Stimulated activated naive CD8-positive, alpha-beta T cell treated with anti-CD3 and anti-CD28 coated beads, Interleukin-15, amount 100 ng/mL, for 72 hours (primary cell): ENCODE measurements at regions not wholly inside any gene's neighbourhood (a gene's known extent, or its start where the extent isn't known, plus 50 kb on each side); places are given as distances from the start of the nearest gene placed in this dataset.

ENCODE experiments used
- ATAC-seq: fragments of 150-1000 bp; cut with Tn5 transposase; 2 replicates; pipeline ENCODE4 v1.10.0; 2021; ENCODE audit warnings: mild to moderate bottlenecking, moderate library complexity
- DNase-seq, 2 donors: peaks; one replicate each; pipeline ENCODE4 v3.0.0; 2021 to 2022
- H3K27ac Mint-ChIP-seq, 2 donors: one replicate each; pipeline ENCODE4 v1.8.0; 2022; ENCODE audit warnings: mild to moderate bottlenecking in 2 of 2, mixed read lengths in 2 of 2, moderate library complexity in 2 of 2
- H3K27me3 Mint-ChIP-seq: one replicate; pipeline ENCODE4 v1.8.0; 2022; ENCODE audit warnings: mixed read lengths
- H3K4me1 Mint-ChIP-seq: one replicate; pipeline ENCODE4 v1.8.0; 2022; ENCODE audit warnings: mild to moderate bottlenecking, mixed read lengths
- H3K4me3 Mint-ChIP-seq, 2 donors: one replicate each; pipeline ENCODE4 v1.8.0; 2022; ENCODE audit warnings: mild to moderate bottlenecking in 2 of 2, mixed read lengths in 2 of 2, moderate library complexity in 1 of 2
- H3K9me3 Mint-ChIP-seq, 2 donors: one replicate each; pipeline ENCODE4 v1.8.0; 2022; ENCODE audit warnings: mixed read lengths in 2 of 2

DNA sequence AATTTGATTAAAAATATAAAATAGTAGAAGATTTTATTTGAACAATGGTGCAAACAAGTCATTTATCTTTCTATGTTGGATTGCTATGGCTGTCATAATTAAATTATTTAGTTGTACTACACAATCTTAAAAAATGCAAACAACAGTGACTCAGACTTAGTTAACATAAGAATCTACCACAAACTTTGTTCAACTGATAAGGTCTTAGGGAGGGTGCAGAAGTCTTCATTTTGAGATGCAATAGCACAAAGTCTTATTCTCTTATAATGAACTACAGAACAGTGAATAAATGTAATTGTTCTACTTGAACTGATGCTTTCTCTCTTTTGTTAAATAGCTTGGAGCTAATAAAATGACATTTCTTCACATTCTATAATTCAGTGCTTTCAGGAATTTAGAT lies 482.8 kb upstream of the NAALADL2 start:
- H3K4me1 Mint-ChIP-seq, result no peaks in the 10 kb centered on the region
- peaks cover 0 to 8% of the 10 kb centered on the region in 2 donors for H3K9me3 Mint-ChIP-seq
- no peak overlapping the region for H3K27ac Mint-ChIP-seq
- H3K27me3 Mint-ChIP-seq, result no peaks in the 10 kb centered on the region
- ATAC-seq (no peak), DNase-seq (no peak)
- H3K4me3 Mint-ChIP-seq, result no peak overlapping the region

DNA sequence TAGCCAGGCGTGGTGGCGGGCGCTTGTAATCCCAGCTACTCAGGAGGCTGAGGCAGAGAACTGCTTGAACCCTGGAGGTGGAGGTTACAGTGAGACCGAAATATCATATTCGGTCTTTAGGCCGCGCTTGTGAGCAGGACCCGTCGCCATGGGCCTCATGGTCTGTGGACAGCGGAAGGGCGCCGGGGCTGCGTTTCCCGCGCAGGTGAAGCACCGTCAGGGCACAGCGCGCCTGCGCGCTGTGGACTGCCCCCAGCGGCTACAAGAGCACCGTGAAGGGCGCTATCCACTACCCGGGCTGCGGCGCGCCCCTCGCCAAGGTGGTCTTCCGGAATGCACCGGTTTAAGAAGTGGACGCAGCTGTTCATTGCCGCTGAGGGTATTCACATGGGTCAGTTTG lies 482.0 kb upstream of the NAALADL2 start:
- ATAC-seq (no peak), DNase-seq (no peak)
- peaks cover 0 to 5% of the 10 kb centered on the region in 2 donors for H3K9me3 Mint-ChIP-seq
- no peak overlapping the region for H3K4me3 Mint-ChIP-seq
- no peaks in the 10 kb centered on the region for H3K4me1 Mint-ChIP-seq
- H3K27me3 Mint-ChIP-seq, result no peaks in the 10 kb centered on the region
- H3K27ac Mint-ChIP-seq, result no peak overlapping the region

DNA sequence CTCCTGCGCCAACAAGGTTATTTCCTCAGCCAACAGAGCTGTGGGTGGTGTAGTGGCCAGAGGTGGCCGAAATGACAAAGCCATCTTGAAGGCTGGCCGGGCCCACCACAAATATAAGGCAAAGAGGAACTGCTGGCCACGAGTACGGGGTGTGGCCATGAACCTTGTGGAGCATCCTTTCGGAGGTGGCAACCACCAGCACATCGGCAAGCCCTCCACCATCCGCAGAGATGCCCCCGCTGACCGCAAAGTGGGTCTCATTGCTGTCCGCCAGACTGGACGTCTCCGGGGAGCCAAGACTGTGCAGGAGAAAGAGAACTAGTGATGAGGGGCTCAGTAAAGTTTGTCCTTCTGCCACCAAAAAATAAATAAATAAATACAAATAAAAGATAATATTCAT lies 481.4 kb upstream of the NAALADL2 start:
- no peak for DNase-seq
- H3K9me3 Mint-ChIP-seq, result peaks cover 0 to 4% of the 10 kb centered on the region in 2 donors
- ATAC-seq, result no peak
- no peak overlapping the region for H3K4me3 Mint-ChIP-seq
- H3K27me3 Mint-ChIP-seq, result no peaks in the 10 kb centered on the region
- H3K27ac Mint-ChIP-seq, result no peak overlapping the region
- H3K4me1 Mint-ChIP-seq, result no peaks in the 10 kb centered on the region

DNA sequence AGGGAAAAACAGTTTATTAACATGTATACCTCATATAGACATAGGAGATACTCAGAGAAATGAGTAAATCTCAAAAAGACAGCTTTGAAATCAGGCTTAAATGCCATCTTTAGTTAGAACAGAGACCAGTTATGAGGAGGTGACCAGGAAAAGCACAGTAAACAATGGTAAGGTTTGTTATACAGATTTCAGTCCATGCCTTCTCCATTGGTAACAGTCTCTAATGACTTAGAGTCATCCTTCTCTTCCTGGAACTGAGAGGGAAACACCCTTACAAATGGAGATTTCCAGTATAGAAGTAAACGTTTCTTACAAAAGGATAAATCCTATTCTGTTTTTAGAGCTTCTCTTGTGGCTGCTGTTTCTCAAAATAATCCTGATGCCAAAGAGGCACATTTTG lies 476.3 kb upstream of the NAALADL2 start:
- DNase-seq (no peak), ATAC-seq (no peak)
- Mint-ChIP-seq H3K27ac (no peak overlapping the region), H3K4me3 (no peak overlapping the region), H3K27me3 (no peaks in the 10 kb centered on the region), H3K4me1 (no peaks in the 10 kb centered on the region), H3K9me3 (peaks cover 7 to 8% of the 10 kb centered on the region in 2 donors)

DNA sequence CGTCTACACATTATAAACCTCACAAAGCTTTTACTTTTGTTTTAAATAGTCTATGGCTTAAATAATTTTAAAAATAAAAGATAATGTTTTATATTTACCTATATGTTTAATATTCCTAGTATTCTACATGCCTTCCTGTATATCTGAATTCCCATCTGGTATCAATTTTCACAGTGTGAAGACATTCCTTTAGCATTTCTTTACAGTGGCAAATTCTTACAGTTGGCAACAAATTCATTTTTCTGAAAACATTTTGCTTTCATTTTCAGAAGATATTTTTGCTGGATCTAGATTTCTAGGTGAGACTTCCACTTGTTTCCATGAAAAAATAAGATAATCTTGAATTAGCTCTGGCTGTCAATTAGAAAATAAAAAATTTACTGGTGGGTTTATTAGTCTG lies 471.4 kb upstream of the NAALADL2 start:
- ATAC-seq (no peak), DNase-seq (no peak)
- peaks cover 4 to 22% of the 10 kb centered on the region in 2 donors for H3K9me3 Mint-ChIP-seq
- no peak overlapping the region for H3K4me3 Mint-ChIP-seq
- H3K27me3 Mint-ChIP-seq, result no peaks in the 10 kb centered on the region
- H3K4me1 Mint-ChIP-seq, result no peaks in the 10 kb centered on the region
- H3K27ac Mint-ChIP-seq, result no peak overlapping the region

DNA sequence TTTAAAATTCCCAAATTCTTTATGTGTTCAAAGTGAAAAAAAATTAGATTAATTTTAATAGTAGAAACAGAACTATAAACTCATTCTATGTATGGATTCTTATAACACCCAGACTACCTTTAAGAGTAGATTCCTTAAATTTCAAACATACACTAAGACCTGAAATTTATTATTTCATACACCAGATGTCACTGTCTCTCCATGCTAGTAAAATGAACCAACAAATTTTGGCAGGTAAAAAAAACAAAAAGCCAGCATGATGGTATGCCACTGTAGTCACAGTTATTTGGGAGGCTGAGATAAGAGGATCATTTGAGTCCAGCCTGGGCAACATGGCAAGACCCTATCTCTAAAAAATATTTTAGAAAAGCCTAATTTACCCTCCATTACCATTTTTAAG lies 461.3 kb upstream of the NAALADL2 start:
- Mint-ChIP-seq H3K4me1 (no peaks in the 10 kb centered on the region), H3K27me3 (peaks cover 8% of the 10 kb centered on the region), H3K9me3 (peaks cover 0 to 8% of the 10 kb centered on the region in 2 donors), H3K27ac (no peak overlapping the region), H3K4me3 (no peak overlapping the region)
- ATAC-seq, result no peak
- no peak for DNase-seq

DNA sequence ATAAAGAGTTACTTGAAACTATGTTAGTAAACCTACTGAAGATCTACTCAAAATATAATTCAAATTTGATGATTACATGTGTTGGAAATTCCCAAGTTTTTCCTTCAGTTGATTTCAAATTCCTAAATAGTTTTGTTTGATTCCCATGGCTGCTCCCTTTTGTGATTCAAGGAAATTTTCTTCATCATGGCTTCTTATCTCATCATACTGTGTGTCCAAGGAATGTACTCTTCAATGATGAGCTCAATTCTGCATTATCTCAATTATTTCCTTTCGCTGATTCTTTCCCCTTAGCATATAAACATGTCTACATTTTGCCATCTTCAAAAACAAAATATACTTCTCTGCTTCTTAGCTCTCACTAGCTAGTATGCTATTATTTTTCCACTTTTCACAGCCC lies 460.4 kb upstream of the NAALADL2 start:
- DNase-seq (no peak), ATAC-seq (no peak)
- no peak overlapping the region for H3K27ac Mint-ChIP-seq
- peaks cover 0 to 8% of the 10 kb centered on the region in 2 donors for H3K9me3 Mint-ChIP-seq
- no peak overlapping the region for H3K4me3 Mint-ChIP-seq
- H3K27me3 Mint-ChIP-seq, result peaks cover 8% of the 10 kb centered on the region
- H3K4me1 Mint-ChIP-seq, result no peaks in the 10 kb centered on the region

DNA sequence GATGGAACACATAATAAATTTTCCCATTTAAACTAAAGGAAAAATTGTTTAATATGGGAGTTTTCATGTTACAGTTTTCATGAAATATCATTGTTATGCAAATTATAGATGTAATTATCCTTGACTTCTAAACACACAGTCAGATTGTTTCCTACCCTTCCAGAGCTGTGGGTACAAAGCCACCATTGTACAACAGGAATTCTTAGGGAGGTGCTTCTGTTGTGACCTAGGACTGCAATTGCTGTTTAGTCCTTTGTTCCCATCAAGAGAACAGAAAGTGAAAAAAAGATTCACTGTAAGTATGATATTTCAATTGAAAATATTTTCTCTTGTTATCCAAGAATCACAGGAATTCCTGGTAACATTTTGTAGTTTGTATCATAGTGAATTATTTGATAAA lies 455.3 kb upstream of the NAALADL2 start:
- ATAC-seq (no peak), DNase-seq (no peak)
- Mint-ChIP-seq H3K9me3 (peaks cover 0 to 8% of the 10 kb centered on the region in 2 donors), H3K4me3 (no peak overlapping the region), H3K27me3 (peaks cover 8% of the 10 kb centered on the region), H3K27ac (no peak overlapping the region), H3K4me1 (no peaks in the 10 kb centered on the region)

DNA sequence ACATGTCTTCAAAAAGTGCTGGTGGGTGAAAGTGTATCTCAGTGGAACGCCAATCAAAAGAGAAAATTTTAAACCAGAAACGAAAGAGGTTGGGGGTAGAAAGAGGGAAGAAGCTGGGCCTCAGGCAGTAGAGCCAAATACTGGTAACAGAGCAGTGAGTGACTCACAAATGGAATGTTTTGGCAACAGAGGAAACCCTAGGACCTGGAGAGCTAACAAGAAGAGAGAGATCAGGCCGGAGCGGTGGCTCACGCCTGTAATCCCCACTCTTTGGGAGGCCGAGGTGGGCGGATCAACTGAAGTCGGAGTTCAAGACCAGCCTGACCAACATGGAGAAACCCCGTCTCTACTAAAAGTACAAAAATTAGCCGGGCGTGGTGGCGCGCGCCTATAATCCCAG lies 450.8 kb upstream of the NAALADL2 start:
- DNase-seq (no peak), ATAC-seq (no peak)
- H3K27me3 Mint-ChIP-seq, result no peaks in the 10 kb centered on the region
- H3K27ac Mint-ChIP-seq, result no peak overlapping the region
- H3K4me3 Mint-ChIP-seq, result no peak overlapping the region
- H3K9me3 Mint-ChIP-seq, result no peaks in the 10 kb centered on the region
- H3K4me1 Mint-ChIP-seq, result no peaks in the 10 kb centered on the region

DNA sequence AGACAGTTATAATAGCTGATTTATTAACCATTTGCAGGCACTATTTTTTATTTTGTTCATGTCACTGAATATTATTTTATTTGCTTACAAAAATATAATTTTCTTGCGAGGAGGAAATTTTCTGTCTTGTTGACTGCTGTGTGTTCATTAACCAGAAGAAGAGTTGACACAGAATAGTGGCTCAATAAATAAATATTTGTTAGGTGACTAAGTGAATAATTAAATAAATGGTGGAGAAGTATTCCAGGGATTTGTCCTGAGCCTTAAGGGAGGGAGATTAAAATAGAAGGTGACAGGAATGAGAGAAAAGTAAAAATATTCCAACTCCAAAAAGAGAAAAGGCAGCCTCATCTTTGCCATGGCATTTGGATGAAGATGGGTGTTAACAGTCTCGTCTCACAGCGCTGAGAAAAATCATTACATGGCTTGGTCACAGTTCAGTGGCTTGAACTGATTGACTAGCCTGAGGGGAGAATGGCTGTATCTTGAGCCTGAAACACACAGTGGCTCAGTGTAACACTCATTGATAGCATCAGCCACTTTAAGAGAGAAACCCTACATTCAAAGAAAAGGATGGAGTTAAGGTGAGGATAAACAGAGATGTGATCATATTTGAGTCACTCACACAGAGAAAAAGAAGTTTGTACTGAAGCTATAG lies 449.9 kb upstream of the NAALADL2 start:
- H3K4me3 Mint-ChIP-seq, result no peak overlapping the region
- H3K4me1 Mint-ChIP-seq, result no peaks in the 10 kb centered on the region
- no peaks in the 10 kb centered on the region for H3K9me3 Mint-ChIP-seq
- H3K27ac Mint-ChIP-seq, result no peak overlapping the region
- ATAC-seq, result no peak
- DNase-seq, result no peak
- no peaks in the 10 kb centered on the region for H3K27me3 Mint-ChIP-seq

DNA sequence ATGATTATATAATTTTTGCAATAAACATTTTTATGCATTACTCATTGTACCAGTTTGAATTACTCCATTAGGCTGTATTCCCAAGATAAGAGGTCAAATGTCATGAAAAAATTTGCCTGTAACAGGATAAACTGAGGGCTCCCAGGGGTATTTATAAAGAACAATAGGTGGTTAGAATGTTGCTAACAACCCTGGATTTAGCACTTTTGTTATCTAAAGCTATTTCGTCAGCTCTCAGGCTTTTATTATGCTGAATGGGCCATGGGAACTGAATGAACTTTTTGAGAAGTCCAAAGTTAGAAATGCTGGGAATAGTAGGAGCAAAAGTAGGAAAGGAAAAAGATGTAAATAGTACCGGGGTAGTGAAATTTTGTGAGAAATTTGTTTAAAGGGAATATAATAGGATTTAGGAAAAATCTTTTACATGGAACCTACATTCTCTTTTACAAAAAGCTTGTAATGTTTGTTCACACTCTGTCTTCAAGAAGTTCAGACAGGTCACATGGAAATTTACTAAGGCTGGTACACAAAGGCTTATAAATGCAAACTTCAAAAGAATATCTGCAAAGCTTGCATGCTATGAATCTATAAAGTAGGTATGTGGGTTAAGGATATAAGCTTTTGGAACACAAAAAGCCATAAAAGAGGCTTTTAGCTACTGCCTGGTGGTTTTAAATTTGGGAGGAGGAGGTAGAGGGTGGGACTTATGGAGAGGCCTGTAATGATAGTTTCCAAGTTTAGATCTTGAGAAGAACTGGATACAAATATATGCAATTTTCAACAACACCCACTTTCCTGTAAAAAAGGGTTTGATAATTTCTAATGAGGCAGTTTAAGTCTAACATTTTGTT lies 445.8 kb upstream of the NAALADL2 start:
- H3K4me3 Mint-ChIP-seq, result no peak overlapping the region
- no peaks in the 10 kb centered on the region for H3K4me1 Mint-ChIP-seq
- no peaks in the 10 kb centered on the region for H3K27me3 Mint-ChIP-seq
- no peak overlapping the region for H3K27ac Mint-ChIP-seq
- ATAC-seq (no peak), DNase-seq (no peak)
- no peaks in the 10 kb centered on the region for H3K9me3 Mint-ChIP-seq

DNA sequence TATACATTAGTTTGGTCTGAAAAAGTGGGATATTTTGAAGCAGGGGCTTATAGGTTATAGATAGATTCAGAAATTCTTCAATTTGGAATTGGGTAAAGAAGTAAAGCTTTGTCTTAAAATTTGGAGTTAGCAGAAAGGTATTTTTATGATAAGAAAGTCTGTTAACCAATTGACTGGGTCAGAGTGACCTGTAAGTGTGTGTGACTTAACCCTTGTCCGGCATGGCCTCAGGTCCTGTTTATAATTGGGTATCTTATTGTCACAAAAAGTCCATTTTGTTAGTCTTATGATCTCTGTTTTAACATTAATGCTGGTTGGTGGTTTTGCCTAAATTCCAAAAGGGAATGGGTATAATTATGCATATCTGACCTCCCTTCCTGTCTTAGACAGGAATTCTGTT lies 444.2 kb upstream of the NAALADL2 start:
- Mint-ChIP-seq H3K4me3 (no peak overlapping the region), H3K9me3 (no peaks in the 10 kb centered on the region), H3K27ac (no peak overlapping the region), H3K4me1 (no peaks in the 10 kb centered on the region), H3K27me3 (no peaks in the 10 kb centered on the region)
- DNase-seq (no peak), ATAC-seq (no peak)

DNA sequence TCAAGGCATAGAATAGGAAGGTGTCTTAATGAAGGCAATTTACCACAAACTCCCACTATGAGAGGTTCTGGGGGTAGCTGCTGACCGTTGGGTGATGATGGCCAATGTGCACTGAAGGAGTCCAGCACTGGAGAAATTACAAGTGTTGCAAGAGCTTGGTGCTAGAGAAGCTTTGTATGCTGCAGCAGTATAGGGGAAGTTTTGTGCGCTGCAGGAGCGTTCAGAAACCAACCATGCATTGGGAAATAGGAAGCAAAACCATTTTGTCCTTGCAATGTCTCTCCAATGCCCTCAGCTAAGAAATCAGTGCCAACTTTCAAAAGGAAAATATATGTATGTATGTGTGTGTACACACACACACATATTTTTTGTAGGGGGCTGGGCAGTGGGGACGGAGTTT lies 441.6 kb upstream of the NAALADL2 start:
- DNase-seq (no peak), ATAC-seq (no peak)
- Mint-ChIP-seq H3K9me3 (no peaks in the 10 kb centered on the region), H3K4me3 (no peak overlapping the region), H3K27ac (no peak overlapping the region), H3K27me3 (no peaks in the 10 kb centered on the region), H3K4me1 (no peaks in the 10 kb centered on the region)

DNA sequence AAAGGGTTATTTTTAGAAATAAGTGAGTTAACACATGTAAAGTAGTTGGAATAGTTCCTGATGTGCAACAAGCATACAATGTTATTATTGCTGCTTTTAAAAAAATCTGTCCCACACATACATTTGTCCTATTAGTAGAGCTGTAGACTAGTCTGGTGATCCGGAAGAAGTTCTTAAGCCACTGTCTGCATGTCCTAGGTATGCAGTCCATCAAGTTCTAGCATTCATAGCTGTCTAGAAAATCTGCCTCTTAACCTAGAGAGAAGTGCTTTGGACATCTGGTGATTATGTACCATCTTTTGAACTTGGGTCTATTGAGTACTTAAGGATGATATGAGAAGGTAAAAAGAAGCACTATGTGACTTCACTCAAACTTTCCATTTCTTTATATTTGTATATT lies 439.9 kb upstream of the NAALADL2 start:
- Mint-ChIP-seq H3K9me3 (no peaks in the 10 kb centered on the region), H3K27me3 (no peaks in the 10 kb centered on the region), H3K4me3 (no peak overlapping the region), H3K4me1 (no peaks in the 10 kb centered on the region), H3K27ac (no peak overlapping the region)
- DNase-seq (no peak), ATAC-seq (no peak)

DNA sequence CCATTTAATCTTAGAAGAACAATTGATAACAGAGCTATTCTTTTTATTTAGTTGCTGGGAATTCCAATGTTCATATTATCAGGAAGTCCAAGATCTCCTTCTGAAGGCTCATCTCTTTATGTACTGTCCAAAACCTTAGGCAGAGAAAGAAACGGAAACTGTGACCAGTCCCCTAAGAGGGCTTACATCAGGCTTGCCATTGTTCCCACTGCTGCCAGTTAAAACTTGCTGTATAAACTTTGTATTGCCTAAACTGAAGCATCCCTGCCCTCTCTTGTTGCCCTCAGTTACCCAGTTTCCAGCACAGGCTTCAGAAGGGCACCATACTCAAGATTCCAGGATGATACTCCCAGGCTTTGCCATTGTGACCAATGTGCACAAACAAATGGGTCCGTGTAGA lies 435.2 kb upstream of the NAALADL2 start:
- Mint-ChIP-seq H3K4me1 (no peaks in the 10 kb centered on the region), H3K27ac (no peak overlapping the region), H3K9me3 (no peaks in the 10 kb centered on the region), H3K4me3 (no peak overlapping the region), H3K27me3 (peaks cover 8% of the 10 kb centered on the region)
- ATAC-seq, result no peak
- DNase-seq, result no peak

DNA sequence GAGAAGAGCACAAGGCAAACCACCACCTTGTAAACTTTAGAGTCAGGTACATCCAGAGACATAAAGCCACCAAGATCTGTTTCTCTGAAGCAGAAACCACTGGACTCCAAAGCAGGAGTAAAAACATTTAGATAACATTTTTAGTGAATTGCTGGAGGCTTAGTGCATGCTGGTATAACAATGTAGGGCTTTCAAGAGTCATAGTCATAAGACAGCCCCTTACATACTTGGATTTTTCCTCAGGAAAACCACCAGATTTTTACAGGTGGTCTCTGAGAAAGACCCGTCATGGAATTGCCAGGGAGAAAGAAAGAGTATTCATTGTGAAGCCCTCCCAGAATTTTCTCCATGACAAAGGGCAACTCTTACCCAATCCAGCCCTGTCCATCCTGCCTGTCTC lies 434.5 kb upstream of the NAALADL2 start:
- Mint-ChIP-seq H3K4me3 (no peak overlapping the region), H3K27ac (no peak overlapping the region), H3K4me1 (no peaks in the 10 kb centered on the region), H3K9me3 (no peaks in the 10 kb centered on the region), H3K27me3 (peaks cover 11% of the 10 kb centered on the region)
- no peak for DNase-seq
- no peak for ATAC-seq

DNA sequence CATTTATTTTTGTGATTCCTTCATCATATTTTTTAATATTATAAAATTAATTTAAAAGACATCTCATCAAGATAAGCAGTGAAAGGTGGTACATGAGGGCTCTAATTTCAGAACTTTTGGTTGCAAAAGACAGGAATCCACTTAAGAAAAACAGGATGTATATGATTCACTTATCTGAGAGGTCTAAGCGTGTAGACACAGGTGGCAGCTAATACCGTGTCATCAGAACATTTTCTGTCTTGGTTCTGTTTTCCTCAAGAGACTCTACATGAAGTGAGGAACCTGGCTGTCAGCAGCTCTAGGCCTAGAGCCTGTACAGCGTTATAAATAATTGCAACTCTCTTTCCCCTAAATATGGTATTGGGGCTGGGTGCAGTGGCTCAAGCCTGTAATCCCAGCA lies 433.7 kb upstream of the NAALADL2 start:
- no peak for DNase-seq
- Mint-ChIP-seq H3K9me3 (no peaks in the 10 kb centered on the region), H3K4me3 (no peak overlapping the region), H3K27ac (no peak overlapping the region), H3K27me3 (peaks cover 12% of the 10 kb centered on the region), H3K4me1 (no peaks in the 10 kb centered on the region)
- ATAC-seq, result no peak
